ENCODE measurements at regions not wholly inside any gene's neighbourhood (a gene's known extent, or its start where the extent isn't known, plus 50 kb on each side); places are given as distances from the start of the nearest gene placed in this dataset.

GRCh38 chr7:106582365-106582764 is 78.6 kb downstream of the CCDC71L start:
- no peak for TF ChIP-seq ZFP3 (CRISPR knock-in tag; IDR thresholded peaks at IDR 0.05)
- no peak for TF ChIP-seq TSHZ2 (CRISPR knock-in tag; IDR thresholded peaks at IDR 0.05)
- TF ChIP-seq RARB (CRISPR knock-in tag; IDR thresholded peaks at IDR 0.05) = no peak
- no peak for TF ChIP-seq ZNF70 (CRISPR knock-in tag; IDR thresholded peaks at IDR 0.05)
- no peak for TF ChIP-seq PATZ1 (CRISPR knock-in tag; IDR thresholded peaks at IDR 0.05; ENCODE audit: borderline replicate concordance)
- no peak for TF ChIP-seq ZNF8 (CRISPR knock-in tag; IDR thresholded peaks at IDR 0.05)
- no peak for TF ChIP-seq CSDC2 (CRISPR knock-in tag; IDR thresholded peaks at IDR 0.05)
- no peak for TF ChIP-seq ZNF565 (CRISPR knock-in tag; conservative IDR thresholded peaks at IDR 0.05; ENCODE audit: low read depth)

Data from SK-N-SH treated with all-trans-retinoic acid at 6 μM for 48 hours (cell line).